ENCODE measurements at regions not wholly inside any gene's neighbourhood (a gene's known extent, or its start where the extent isn't known, plus 50 kb on each side); places are given as distances from the start of the nearest gene placed in this dataset.

- 89 to 91% methylated on average over 2 of the region's 2 CpGs for WGBS, 2 donors
Measured at GRCh38 chr7:138205614-138206150, 129.4 kb downstream of the AKR1D1 start.

DNA sequence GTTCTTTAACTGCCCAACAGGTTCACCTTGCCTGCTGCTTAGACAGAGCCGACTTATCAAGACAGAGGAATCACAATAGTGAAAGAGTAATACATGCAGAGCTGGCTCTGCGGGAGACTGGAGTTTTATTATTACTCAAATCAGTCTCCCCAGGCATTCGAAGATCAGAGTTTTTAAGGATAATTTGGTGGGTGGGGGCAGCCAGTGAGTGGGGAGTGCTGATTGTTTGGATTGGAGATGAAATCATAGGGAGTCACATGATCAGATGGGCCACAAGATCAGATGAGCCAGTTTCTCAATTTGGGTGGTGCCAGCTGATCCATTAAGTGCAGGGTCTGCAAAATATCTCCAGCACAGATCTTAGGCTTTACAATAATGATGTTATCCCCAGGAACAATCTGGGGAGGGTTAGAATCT is 131.3 kb downstream of the AKR1D1 start:
- intact Hi-C loops (cut with DNase I) = no loop called here
- DNase-seq (no peak), FAIRE-seq (no peak), ATAC-seq (no peak)
- TF ChIP-seq, protein P1, sequence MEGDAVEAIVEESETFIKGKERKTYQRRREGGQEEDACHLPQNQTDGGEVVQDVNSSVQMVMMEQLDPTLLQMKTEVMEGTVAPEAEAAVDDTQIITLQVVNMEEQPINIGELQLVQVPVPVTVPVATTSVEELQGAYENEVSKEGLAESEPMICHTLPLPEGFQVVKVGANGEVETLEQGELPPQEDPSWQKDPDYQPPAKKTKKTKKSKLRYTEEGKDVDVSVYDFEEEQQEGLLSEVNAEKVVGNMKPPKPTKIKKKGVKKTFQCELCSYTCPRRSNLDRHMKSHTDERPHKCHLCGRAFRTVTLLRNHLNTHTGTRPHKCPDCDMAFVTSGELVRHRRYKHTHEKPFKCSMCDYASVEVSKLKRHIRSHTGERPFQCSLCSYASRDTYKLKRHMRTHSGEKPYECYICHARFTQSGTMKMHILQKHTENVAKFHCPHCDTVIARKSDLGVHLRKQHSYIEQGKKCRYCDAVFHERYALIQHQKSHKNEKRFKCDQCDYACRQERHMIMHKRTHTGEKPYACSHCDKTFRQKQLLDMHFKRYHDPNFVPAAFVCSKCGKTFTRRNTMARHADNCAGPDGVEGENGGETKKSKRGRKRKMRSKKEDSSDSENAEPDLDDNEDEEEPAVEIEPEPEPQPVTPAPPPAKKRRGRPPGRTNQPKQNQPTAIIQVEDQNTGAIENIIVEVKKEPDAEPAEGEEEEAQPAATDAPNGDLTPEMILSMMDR (IDR thresholded peaks at IDR 0.05) = no peak
- WGBS, 2 donors = 74 to 83% methylated on average over 3 of the region's 3 CpGs
- no peaks in the 10 kb centered on the region for H3K27me3 ChIP-seq
- H3K4me3 ChIP-seq = no peak overlapping the region
- peaks cover under 1 to 14% (median 4%) of the 10 kb centered on the region in 3 donors for H3K4me1 ChIP-seq
- H3K9me3 ChIP-seq = no peaks in the 10 kb centered on the region
- no peaks in the 10 kb centered on the region for H3K36me3 ChIP-seq
- H3K27ac ChIP-seq = no peak overlapping the region

More at GRCh38 chr7:138205614-138206150, 129.4 kb downstream of the AKR1D1 start:
- FAIRE-seq = no peak
- DNase-seq = no peak
- no peak overlapping the region for H3K27ac ChIP-seq
- TF ChIP-seq, protein P1 (IDR thresholded peaks at IDR 0.05) = no peak
- no peak for ATAC-seq
- H3K27me3 ChIP-seq = no peaks in the 10 kb centered on the region
- H3K4me1 ChIP-seq = no peaks in the 10 kb centered on the region
- H3K36me3 ChIP-seq = no peaks in the 10 kb centered on the region
- intact Hi-C loops (cut with DNase I) = no loop called here
- H3K9me3 ChIP-seq = no peaks in the 10 kb centered on the region
- no peak overlapping the region for H3K4me3 ChIP-seq

DNA sequence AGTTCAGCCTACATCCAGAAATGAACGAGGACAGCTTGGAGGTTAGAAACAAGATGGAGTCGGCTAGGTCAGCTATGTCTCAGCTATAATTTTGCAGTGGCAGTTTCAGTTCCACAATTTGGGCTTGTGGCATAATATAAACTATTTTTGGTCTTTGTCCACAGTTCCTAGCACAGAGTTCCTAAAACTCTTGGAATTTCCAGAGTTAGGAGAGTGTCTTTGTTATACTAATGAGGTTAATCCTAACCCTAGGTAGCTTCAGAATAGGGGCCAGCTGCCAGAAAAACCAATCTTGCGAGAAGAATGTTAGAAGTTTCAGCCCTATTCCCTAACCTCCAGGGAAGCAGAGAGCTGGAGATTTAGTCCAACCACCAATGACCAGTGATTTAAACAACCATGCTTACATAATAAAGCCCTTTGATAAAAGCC is 131.9 kb downstream of the AKR1D1 start:
- ATAC-seq (no peak), DNase-seq (no peak), FAIRE-seq (no peak)
- peaks cover 6 to 18% (median 10%) of the 10 kb centered on the region in 3 donors for H3K4me1 ChIP-seq
- H3K27me3 ChIP-seq = no peaks in the 10 kb centered on the region
- H3K36me3 ChIP-seq = no peaks in the 10 kb centered on the region
- H3K27ac ChIP-seq = no peak overlapping the region
- WGBS, 2 donors = 84 to 85% methylated on average over 3 of the region's 3 CpGs
- no peaks in the 10 kb centered on the region for H3K9me3 ChIP-seq
- no peak overlapping the region for H3K4me3 ChIP-seq
- intact Hi-C loops (cut with DNase I) = no loop called here
- TF ChIP-seq, protein P1 (IDR thresholded peaks at IDR 0.05) = no peak

DNA sequence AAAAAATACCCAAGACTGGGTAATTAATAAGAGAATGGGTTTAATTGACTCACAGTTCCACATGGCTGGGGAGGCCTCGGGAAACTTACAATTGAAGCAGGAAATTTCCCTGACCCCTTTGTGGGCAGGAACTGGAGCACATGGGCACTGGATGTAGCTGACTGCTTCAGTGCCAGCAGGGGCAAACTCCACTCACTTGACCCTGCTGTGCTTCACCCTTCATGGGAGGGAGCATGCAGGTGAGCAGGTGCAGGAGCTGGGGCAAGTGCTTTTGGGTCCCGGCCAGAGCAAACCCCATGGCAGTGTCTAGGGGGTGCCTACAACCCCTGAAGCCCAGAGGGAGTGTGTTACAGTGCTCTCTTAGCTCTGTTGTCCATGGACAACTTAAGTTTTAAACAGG is 132.6 kb downstream of the AKR1D1 start:
- no peak overlapping the region for H3K4me3 ChIP-seq
- no peaks in the 10 kb centered on the region for H3K36me3 ChIP-seq
- TF ChIP-seq, protein P1 (IDR thresholded peaks at IDR 0.05) = no peak
- FAIRE-seq (no peak), DNase-seq (peak; percentile 29 to 71 (median 52)), ATAC-seq (peak; percentile 55 to 74 (median 65))
- intact Hi-C loops (cut with DNase I) = no loop called here
- H3K4me1 ChIP-seq = peaks cover 6 to 23% (median 14%) of the 10 kb centered on the region in 3 donors
- peak overlapping the region in 2 of 4 donors; percentile 7 to 51 for H3K27ac ChIP-seq
- WGBS, 2 donors = 39 to 53% methylated on average over 2 of the region's 2 CpGs
- no peaks in the 10 kb centered on the region for H3K27me3 ChIP-seq
- H3K9me3 ChIP-seq = no peaks in the 10 kb centered on the region

DNA sequence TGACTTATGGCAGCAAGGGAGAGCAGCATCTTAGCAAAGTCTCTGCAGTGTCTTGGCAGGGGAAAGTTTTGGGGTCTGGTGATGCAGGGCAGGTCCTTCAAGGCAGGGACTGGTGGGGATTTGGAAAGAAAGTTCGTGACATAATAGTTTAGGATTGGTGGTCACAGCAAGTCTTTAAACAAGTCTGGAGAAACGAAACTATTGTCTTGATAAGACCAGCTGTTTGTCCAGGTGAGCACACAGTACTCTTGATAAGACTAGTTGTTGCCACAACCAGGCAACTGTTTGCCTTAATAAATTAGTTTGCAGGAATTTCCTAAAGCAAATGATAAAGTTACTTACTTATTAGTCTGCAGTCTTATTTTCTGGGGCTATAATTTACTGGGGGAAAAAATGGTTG is 136.1 kb downstream of the AKR1D1 start:
- WGBS, 2 donors = 20 to 22% methylated on average over 2 of the region's 2 CpGs
- Histone ChIP-seq H3K27ac (peak overlapping the region; percentile 53 to 81 (median 70)), H3K27me3 (no peaks in the 10 kb centered on the region), H3K4me3 (no peak overlapping the region), H3K4me1 (peaks cover 6 to 23% (median 14%) of the 10 kb centered on the region in 3 donors), H3K9me3 (no peaks in the 10 kb centered on the region), H3K36me3 (no peaks in the 10 kb centered on the region)
- DNase-seq = peak in 3 of 6 donors; percentile 13 to 61 (median 55)
- no peak for FAIRE-seq
- ATAC-seq = peak; percentile 89 to 93 (median 92)
- TF ChIP-seq, protein P1 (IDR thresholded peaks at IDR 0.05) = no peak
- intact Hi-C loops (cut with DNase I) = no loop called here
